NT2/D1 (cell line): ENCODE measurements at regions not wholly inside any gene's neighbourhood (a gene's known extent, or its start where the extent isn't known, plus 50 kb on each side); places are given as distances from the start of the nearest gene placed in this dataset.

Source experiments
- SUZ12 ChIP-seq: IDR thresholded peaks from 2 replicates; pipeline ENCODE4 v1.6.1; 2011; ENCODE audit not compliant: insufficient read length, insufficient read depth; ENCODE audit errors: extremely low read depth
- YY1 ChIP-seq: IDR thresholded peaks from 2 replicates; pipeline ENCODE4 v1.6.1; 2011; ENCODE audit not compliant: insufficient read length, insufficient read depth
- ZNF274 ChIP-seq: IDR thresholded peaks from 2 replicates; pipeline ENCODE4 v1.6.1; 2011; ENCODE audit warnings: mild to moderate bottlenecking, low read depth, low read length

GRCh38 chr6:167446971-167447370 lies 122.1 kb downstream of the TTLL2 start:
- no peak for TF ChIP-seq SUZ12
- no peak for TF ChIP-seq ZNF274
- TF ChIP-seq YY1, result no peak
